Aorta (tissue), 5 donors: ENCODE measurements at regions not wholly inside any gene's neighbourhood (a gene's known extent, or its start where the extent isn't known, plus 50 kb on each side); places are given as distances from the start of the nearest gene placed in this dataset.

Experiments used
- ATAC-seq: fragments of 200-7000 bp; cut with Tn5 transposase; one replicate; pipeline ENCODE4 v1.9.1; 2022; ENCODE audit warnings: moderate library complexity; ENCODE audit not compliant: low FRiP score
- DNase-seq, 2 donors: peaks; one replicate each; pipeline ENCODE4 v3.0.0-alpha.2; 2020
- H3K27ac ChIP-seq, 2 donors: one replicate each; pipeline ENCODE4 v1.5.1; 2013; ENCODE audit warnings: low read length in 2 of 2, mild to moderate bottlenecking in 2 of 2, moderate library complexity in 2 of 2, control low read depth in 1 of 2, inconsistent platforms in 1 of 2, low read depth in 1 of 2
- H3K27me3 ChIP-seq, 2 donors: one replicate each; pipeline ENCODE4 v1.6.1; 2013; ENCODE audit warnings: control low read depth in 1 of 2, low read length in 1 of 2, mild to moderate bottlenecking in 1 of 2, moderate library complexity in 1 of 2; ENCODE audit not compliant: insufficient read depth in 2 of 2, control insufficient read depth in 1 of 2
- H3K36me3 ChIP-seq, 2 donors: one replicate each; pipeline ENCODE4 v1.6.1; 2013; ENCODE audit warnings: control low read depth in 1 of 2, low read length in 1 of 2, mild to moderate bottlenecking in 1 of 2; ENCODE audit not compliant: insufficient read depth in 2 of 2, control insufficient read depth in 1 of 2
- H3K4me1 ChIP-seq, 2 donors: one replicate each; pipeline ENCODE4 v1.6.1; 2013; ENCODE audit warnings: low read length in 2 of 2, control low read depth in 1 of 2, mild to moderate bottlenecking in 1 of 2, moderate library complexity in 1 of 2; ENCODE audit not compliant: insufficient read depth in 2 of 2, control insufficient read depth in 1 of 2
- H3K4me3 ChIP-seq, 2 donors: one replicate each; pipeline ENCODE4 v1.5.1; 2013; ENCODE audit warnings: low read length in 2 of 2, control low read depth in 1 of 2, mild to moderate bottlenecking in 1 of 2
- H3K9me3 ChIP-seq: one replicate; pipeline ENCODE4 v1.6.1; 2013; ENCODE audit warnings: mild to moderate bottlenecking, low read length; ENCODE audit not compliant: control insufficient read depth
- WGBS, 2 donors: extraction: QIAGEN DNeasy Blood & Tissue Kit; methylation state at CpG; one replicate each; pipeline ENCODE4 v1.1.7; 2013; 5-methylcytosine and 5-hydroxymethylcytosine counted together
- intact Hi-C, 2 donors: fragments of 100-400 bp; cut with DNase I; formaldehyde crosslinking; loops; one replicate each; pipeline versions ENCODE4 v1.14.2 to v1.15.0; 2022
- donor health status: healthy with polysubstance abuse.
- donor health status: Bipolar disorder and iron deficiency.
- donor health status: DM: no; HTN: no; CAD: no.
- donor health status: DM: no; HTN: no; CAD: no.
- donor health status: DM: yes; HTN: yes; CAD: no.

- Histone ChIP-seq H3K36me3 (no peaks in the 10 kb centered on the region), H3K27ac (no peak overlapping the region), H3K4me3 (no peak overlapping the region), H3K9me3 (no peaks in the 10 kb centered on the region), H3K4me1 (no peaks in the 10 kb centered on the region), H3K27me3 (no peaks in the 10 kb centered on the region)
- intact Hi-C loops: no loop called here
- DNase-seq (no peak), ATAC-seq (no peak)
Measured at GRCh38 chr1:36607263-36607651, 124.5 kb upstream of the CSF3R start.

GRCh38 chr1:36606641-36607262 is 124.0 kb upstream of the CSF3R start:
- no peak overlapping the region for H3K27ac ChIP-seq
- no peaks in the 10 kb centered on the region for H3K4me1 ChIP-seq
- H3K36me3 ChIP-seq: no peaks in the 10 kb centered on the region
- DNase-seq (no peak), ATAC-seq (no peak)
- no peaks in the 10 kb centered on the region for H3K9me3 ChIP-seq
- H3K27me3 ChIP-seq: no peaks in the 10 kb centered on the region
- H3K4me3 ChIP-seq: no peak overlapping the region
- 65 to 70% methylated on average over 12 of the region's 12 CpGs for WGBS, 2 donors
- intact Hi-C loops: no loop called here

- H3K4me1 ChIP-seq: no peaks in the 10 kb centered on the region
- intact Hi-C loops: no loop called here
- 60 to 65% methylated on average over 7 of the region's 7 CpGs for WGBS, 2 donors
- ATAC-seq (no peak), DNase-seq (no peak)
- H3K27ac ChIP-seq: no peak overlapping the region
- no peaks in the 10 kb centered on the region for H3K9me3 ChIP-seq
- no peaks in the 10 kb centered on the region for H3K27me3 ChIP-seq
- H3K4me3 ChIP-seq: no peak overlapping the region
- no peaks in the 10 kb centered on the region for H3K36me3 ChIP-seq
Measured at GRCh38 chr1:36605942-36606640, 123.4 kb upstream of the CSF3R start.

GRCh38 chr1:36603461-36603860 is 120.7 kb upstream of the CSF3R start:
- no peaks in the 10 kb centered on the region for H3K27me3 ChIP-seq
- 74 to 77% methylated on average over 3 of the region's 3 CpGs for WGBS, 2 donors

GRCh38 chr1:36602184-36602583 is 119.5 kb upstream of the CSF3R start:
- Histone ChIP-seq H3K4me1 (no peaks in the 10 kb centered on the region), H3K27ac (no peak overlapping the region), H3K4me3 (no peak overlapping the region), H3K27me3 (no peaks in the 10 kb centered on the region), H3K9me3 (no peaks in the 10 kb centered on the region), H3K36me3 (no peaks in the 10 kb centered on the region)
- no peak for DNase-seq
- ATAC-seq: no peak
- WGBS, 2 donors: 60 to 61% methylated on average over 4 of the region's 4 CpGs
- intact Hi-C loops: no loop called here

More at GRCh38 chr1:36603461-36603860, 120.7 kb upstream of the CSF3R start:
- no peak for DNase-seq
- H3K9me3 ChIP-seq: no peaks in the 10 kb centered on the region
- no peaks in the 10 kb centered on the region for H3K4me1 ChIP-seq
- no peaks in the 10 kb centered on the region for H3K36me3 ChIP-seq
- H3K27ac ChIP-seq: no peak overlapping the region
- H3K4me3 ChIP-seq: no peak overlapping the region
- ATAC-seq: no peak
- intact Hi-C loops: no loop called here

GRCh38 chr1:36599828-36600227 is 117.1 kb upstream of the CSF3R start:
- intact Hi-C loops: no loop called here
- no peaks in the 10 kb centered on the region for H3K27me3 ChIP-seq
- no peaks in the 10 kb centered on the region for H3K4me1 ChIP-seq
- no peak overlapping the region for H3K27ac ChIP-seq
- no peak for DNase-seq
- H3K9me3 ChIP-seq: peaks cover 1% of the 10 kb centered on the region
- WGBS, 2 donors: 71 to 76% methylated on average over 1 of the region's 1 CpG
- no peak overlapping the region for H3K4me3 ChIP-seq
- no peaks in the 10 kb centered on the region for H3K36me3 ChIP-seq
- no peak for ATAC-seq

- WGBS, 2 donors: 76 to 78% methylated on average over 5 of the region's 5 CpGs
- Histone ChIP-seq H3K36me3 (no peaks in the 10 kb centered on the region), H3K4me3 (no peak overlapping the region), H3K4me1 (no peaks in the 10 kb centered on the region), H3K27me3 (no peaks in the 10 kb centered on the region), H3K27ac (no peak overlapping the region), H3K9me3 (peaks cover 1% of the 10 kb centered on the region)
- ATAC-seq: no peak
- no peak for DNase-seq
- intact Hi-C loops: no loop called here
Measured at GRCh38 chr1:36597514-36597913, 114.8 kb upstream of the CSF3R start.

GRCh38 chr1:36595921-36596320 is 113.2 kb upstream of the CSF3R start:
- WGBS, 2 donors: 75 to 80% methylated on average over 11 of the region's 11 CpGs
- Histone ChIP-seq H3K36me3 (no peaks in the 10 kb centered on the region), H3K27me3 (no peaks in the 10 kb centered on the region), H3K4me3 (no peak overlapping the region), H3K27ac (no peak overlapping the region), H3K4me1 (no peaks in the 10 kb centered on the region), H3K9me3 (peaks cover 1% of the 10 kb centered on the region)
- ATAC-seq (no peak), DNase-seq (no peak)
- intact Hi-C loops: no loop called here

GRCh38 chr1:36595349-36595748 is 112.6 kb upstream of the CSF3R start:
- H3K27me3 ChIP-seq: no peaks in the 10 kb centered on the region
- H3K27ac ChIP-seq: no peak overlapping the region
- H3K36me3 ChIP-seq: no peaks in the 10 kb centered on the region
- H3K4me3 ChIP-seq: no peak overlapping the region
- no peaks in the 10 kb centered on the region for H3K4me1 ChIP-seq
- DNase-seq: no peak
- intact Hi-C loops: no loop called here
- 37 to 63% methylated on average over 11 of the region's 11 CpGs for WGBS, 2 donors
- ATAC-seq: no peak
- peaks cover 1% of the 10 kb centered on the region for H3K9me3 ChIP-seq
